Sciatic nerve (tissue), 2 donors: ENCODE measurements at regions not wholly inside any gene's neighbourhood (a gene's known extent, or its start where the extent isn't known, plus 50 kb on each side); places are given as distances from the start of the nearest gene placed in this dataset.
"Not testable (repeated sequence)": the region's sequence is repeated elsewhere in the genome, so short reads cannot be mapped to it uniquely, and the experiment has no call there.

Source experiments
- ATAC-seq: fragments of 200-7000 bp; cut with Tn5 transposase; one replicate; pipeline ENCODE4 v1.9.1; 2020; ENCODE audit warnings: mild to moderate bottlenecking, moderate library complexity
- DNase-seq: peaks from one replicate; pipeline ENCODE4 v3.0.0-alpha.2; 2020; ENCODE audit warnings: low spot score
- intact Hi-C: fragments of 100-400 bp; cut with DNase I; formaldehyde crosslinking; loops from one replicate; pipeline ENCODE4 v1.14.2; 2022
- donor health status: DM: no; HTN: no; CAD: no.
- donor health status: DM: no; HTN: no; CAD: no.

DNA sequence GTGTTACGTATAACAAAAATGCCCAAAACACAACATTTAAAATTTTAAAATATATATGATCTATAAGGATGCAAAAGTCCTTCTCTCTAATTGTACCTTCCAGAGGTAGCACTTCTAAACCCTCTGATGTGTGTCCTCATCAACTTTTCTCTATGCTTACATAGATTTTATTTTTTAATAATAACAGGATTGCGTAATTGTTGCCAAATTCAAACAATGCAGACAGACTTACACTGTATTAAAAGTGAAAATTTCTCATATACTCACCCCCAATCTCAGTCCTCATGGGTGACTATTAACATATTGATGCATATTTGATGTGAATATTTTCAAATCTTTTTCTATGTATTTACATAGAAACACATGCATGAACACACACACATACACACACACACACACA is 144.0 kb downstream of the RBMX2 start:
- DNase-seq (no peak), ATAC-seq (no peak)
- intact Hi-C loops, result no loop called here

- intact Hi-C loops, ATAC-seq: not testable (repeated sequence)
These were observed 147.6 kb downstream of the RBMX2 start for GRCh38 chrX:130549382-130549781.

GRCh38 chrX:130550351-130550750 is 148.6 kb downstream of the RBMX2 start:
- intact Hi-C loops, result no loop called here
- no peak for DNase-seq
- ATAC-seq, result no peak

More at GRCh38 chrX:130549382-130549781, 147.6 kb downstream of the RBMX2 start:
- DNase-seq, result not testable (repeated sequence)

DNA sequence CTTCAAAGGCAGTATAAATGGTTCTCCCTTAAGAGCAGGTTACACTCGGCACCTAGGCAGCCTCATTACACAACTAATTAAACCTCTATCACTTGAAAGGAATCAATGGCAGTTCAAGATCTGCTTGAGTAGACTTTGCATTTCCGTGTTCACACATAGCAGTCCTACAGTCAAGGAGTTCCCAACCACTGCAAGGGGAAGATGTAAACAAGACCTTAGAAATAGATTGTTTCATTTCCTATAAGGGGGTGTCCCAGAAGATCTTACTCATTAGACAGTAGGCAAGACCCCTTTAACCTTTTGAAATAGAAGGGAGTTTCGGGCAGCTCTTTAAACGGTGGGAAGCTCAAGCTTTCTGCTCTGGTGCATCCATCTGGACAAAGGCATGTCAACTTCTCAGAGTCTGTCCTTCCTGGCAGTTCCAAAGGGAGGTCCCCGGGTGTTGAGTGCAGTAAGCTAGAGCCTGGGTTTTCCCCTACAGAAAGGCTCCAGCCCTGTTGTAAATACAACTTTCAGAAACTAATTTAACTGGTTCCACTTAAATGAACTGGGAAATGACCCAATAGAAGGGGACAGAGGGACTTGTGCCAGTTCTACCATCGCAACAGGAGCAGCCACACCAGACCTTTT is 150.8 kb downstream of the RBMX2 start:
- DNase-seq, result no peak
- ATAC-seq, result no peak
- intact Hi-C loops, result no loop called here

GRCh38 chrX:130555341-130555740 is 153.6 kb downstream of the RBMX2 start:
- intact Hi-C loops, result no loop called here
- ATAC-seq, result peak; percentile 32
- DNase-seq, result no peak

DNA sequence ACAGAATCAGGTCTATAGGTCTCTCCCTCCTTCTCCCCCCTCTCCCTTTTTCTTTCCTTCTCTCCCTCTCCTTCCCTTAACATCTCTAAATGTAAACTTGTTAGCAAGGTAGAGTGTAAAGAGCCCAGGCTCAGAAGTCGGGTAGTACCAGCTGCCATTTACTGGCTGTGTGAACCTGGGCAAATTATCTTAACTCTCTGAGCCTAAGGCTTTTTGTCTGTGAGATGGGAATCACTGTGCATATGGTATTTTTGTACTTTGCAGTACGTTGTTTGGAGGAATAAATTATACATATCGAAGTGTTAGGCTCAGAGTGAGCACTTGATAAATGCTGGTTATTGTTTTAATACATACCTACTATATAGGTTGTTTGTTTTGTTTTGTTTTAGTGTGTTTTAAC is 154.0 kb downstream of the RBMX2 start:
- no peak for ATAC-seq
- no peak for DNase-seq
- intact Hi-C loops, result no loop called here

- intact Hi-C loops, result no loop called here
- ATAC-seq (no peak), DNase-seq (no peak)
These were observed 155.2 kb downstream of the RBMX2 start for GRCh38 chrX:130556951-130557350.

- intact Hi-C loops, result no loop called here
- no peak for DNase-seq
- no peak for ATAC-seq
These were observed 158.8 kb downstream of the RBMX2 start for GRCh38 chrX:130560544-130560943.

DNA sequence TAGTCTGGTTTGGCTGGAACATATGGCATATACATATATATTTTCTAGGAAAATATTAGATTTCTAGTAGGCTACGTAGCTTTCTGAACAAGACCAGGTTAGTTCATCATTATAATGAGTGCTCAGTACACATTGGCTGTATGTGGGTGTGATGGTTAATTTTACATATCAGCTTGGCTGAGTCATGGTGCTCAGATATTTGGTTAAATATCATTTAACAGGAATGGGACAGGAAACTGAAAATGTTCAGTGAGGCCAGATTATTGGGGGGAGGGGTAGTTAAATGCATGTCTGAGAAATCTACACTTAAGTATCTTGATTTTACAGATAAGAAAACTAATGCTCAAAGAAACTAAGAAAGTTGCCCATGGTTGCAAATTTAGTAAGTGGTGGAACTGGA is 160.1 kb downstream of the RBMX2 start:
- no peak for ATAC-seq
- no peak for DNase-seq
- intact Hi-C loops, result no loop called here

DNA sequence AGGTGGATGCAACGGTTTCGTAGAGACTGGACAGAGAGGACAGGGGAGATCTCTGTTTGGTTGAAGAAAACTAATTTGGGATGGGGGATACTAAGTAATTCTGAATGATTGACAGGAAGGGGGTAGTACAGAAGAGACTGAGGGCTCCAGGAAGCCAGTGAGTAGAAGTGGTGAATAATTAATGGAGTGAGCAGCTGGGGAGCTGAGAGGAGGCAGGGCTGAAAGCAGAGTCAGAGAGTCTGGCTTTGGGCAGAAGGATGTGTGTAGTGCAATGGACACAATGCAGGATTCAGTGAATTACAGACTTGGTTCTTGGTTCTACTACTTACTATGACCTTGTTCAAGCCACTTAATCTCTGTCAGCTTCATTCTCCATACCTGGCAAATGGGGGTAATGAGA is 161.7 kb downstream of the RBMX2 start:
- ATAC-seq (no peak), DNase-seq (no peak)
- intact Hi-C loops, result no loop called here

GRCh38 chrX:130566028-130566683 is 164.4 kb downstream of the RBMX2 start:
- no peak for ATAC-seq
- intact Hi-C loops, result no loop called here
- no peak for DNase-seq

GRCh38 chrX:130573030-130573429 is 171.2 kb downstream of the RBMX2 start:
- ATAC-seq, result not testable (repeated sequence)

More at GRCh38 chrX:130573030-130573429, 171.2 kb downstream of the RBMX2 start:
- DNase-seq, intact Hi-C loops: not testable (repeated sequence)
